Fibroblast of the aortic adventitia (primary cell): ENCODE measurements at regions not wholly inside any gene's neighbourhood (a gene's known extent, or its start where the extent isn't known, plus 50 kb on each side); places are given as distances from the start of the nearest gene placed in this dataset.

Experiments used
- DNase-seq: peaks from one replicate; pipeline ENCODE4 v3.0.0-alpha.2; 2010; ENCODE audit warnings: low read depth
- H3K4me3 ChIP-seq: 2 replicates; pipeline ENCODE4 v1.5.1; 2011; ENCODE audit warnings: low read depth, mild to moderate bottlenecking, control low read depth, low read length, moderate library complexity
- TF ChIP-seq, protein P1 (sequence below): IDR thresholded peaks from 2 replicates; pipeline ENCODE4 v1.5.1; 2011; ENCODE audit warnings: mild to moderate bottlenecking, low read length, control low read depth, inconsistent platforms; ENCODE audit not compliant: insufficient read depth

DNA sequence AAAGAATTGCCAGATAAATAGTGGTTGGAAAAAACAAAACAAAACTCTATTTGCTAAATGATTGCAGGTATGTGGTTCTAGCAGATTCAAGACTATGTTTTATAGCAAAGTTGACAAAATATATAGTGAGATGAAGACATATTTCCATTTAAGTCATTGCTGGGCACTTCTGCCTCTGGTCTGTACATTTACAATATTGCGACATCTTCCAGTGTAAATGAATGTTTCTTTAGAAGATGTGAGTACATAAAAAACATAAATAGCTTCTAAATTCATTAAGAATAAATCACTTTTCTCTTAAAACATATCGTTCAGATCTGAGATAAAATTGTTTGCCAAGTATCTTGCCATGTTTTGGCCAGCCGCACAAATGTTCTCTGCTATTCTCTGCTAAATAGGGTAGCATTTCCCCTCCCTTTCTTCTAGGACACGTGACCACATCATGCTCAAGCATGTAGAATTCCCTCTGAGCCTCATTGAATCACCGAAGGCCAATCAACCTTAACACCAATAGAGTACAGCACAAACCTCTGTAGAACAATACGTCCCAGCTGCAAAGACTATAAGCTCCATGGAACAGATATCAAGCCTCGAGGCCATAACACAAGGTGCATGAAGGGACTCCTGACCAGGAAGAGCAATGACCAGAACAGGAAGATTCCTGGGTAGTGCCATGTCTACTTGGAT, 1173.3 kb downstream of the GATA3 start:
- no peak for DNase-seq

DNA sequence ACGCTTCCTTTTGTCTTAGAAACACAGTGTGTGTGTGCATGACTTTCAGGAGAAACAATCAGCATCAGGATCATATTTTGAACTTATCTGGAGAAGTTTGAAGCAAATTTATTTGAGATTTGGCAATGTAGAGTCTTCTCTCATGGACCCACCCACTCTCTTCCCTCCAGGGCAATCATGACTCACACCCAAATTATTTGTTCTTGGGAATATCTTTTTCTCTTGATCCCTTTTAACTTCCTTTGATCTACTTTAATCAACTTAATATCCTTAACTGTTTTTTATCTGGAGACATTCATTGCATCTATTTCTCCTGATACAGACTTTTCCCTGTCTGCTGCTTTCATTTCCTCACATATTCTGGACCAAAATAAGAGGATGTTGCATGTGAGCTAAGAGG, 1174.3 kb downstream of the GATA3 start:
- no peak overlapping the region for H3K4me3 ChIP-seq
- peak; percentile 53 for DNase-seq
- TF ChIP-seq, protein P1, sequence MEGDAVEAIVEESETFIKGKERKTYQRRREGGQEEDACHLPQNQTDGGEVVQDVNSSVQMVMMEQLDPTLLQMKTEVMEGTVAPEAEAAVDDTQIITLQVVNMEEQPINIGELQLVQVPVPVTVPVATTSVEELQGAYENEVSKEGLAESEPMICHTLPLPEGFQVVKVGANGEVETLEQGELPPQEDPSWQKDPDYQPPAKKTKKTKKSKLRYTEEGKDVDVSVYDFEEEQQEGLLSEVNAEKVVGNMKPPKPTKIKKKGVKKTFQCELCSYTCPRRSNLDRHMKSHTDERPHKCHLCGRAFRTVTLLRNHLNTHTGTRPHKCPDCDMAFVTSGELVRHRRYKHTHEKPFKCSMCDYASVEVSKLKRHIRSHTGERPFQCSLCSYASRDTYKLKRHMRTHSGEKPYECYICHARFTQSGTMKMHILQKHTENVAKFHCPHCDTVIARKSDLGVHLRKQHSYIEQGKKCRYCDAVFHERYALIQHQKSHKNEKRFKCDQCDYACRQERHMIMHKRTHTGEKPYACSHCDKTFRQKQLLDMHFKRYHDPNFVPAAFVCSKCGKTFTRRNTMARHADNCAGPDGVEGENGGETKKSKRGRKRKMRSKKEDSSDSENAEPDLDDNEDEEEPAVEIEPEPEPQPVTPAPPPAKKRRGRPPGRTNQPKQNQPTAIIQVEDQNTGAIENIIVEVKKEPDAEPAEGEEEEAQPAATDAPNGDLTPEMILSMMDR, result no peak

More for the DNA sequence above, 1173.3 kb downstream of the GATA3 start:
- TF ChIP-seq, protein P1, result no peak
- no peak overlapping the region for H3K4me3 ChIP-seq

DNA sequence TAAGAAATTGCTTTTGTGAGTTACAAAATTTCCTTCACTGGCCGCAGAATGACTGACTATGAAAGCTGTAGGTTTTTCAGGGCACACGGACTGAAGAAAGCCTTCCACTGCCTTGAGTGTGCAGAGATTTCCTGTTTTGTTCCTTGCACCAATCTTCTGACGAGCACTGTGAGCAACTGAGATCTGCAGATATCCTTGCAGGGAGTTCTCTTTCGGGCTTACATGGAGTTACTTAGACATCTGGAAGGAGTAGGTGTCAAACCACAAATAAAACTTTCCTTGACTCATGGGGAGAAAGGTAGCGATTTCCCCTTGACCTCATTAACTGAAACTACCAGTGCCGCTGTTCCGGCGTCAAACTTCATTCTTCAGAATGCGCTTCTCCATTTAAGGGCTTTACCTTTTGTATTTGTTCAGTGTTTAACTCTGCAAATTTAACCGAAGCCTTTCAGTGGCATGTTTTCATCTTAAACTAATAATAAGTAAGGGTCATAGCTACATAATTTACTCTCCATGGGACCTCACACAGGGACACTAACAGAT, 1175.3 kb downstream of the GATA3 start:
- DNase-seq, result no peak

DNA sequence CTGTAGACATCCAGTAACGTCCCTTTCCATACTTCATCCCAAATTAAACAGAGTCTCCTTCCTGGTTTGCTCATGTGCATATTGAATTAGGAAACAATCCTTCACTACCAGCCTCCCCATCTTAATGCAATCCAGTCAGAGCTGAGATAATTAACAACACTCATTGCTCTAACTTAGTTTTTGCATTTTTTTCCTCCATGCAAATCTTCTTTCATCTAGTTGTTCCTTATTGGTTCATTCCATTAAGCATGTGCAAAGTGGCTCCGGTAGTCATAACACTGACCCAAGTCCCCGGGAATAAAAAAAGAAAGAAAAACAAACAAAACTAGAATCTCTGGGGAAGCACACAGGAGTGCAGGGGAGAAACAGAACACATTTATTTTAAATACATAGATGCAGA, 1176.1 kb downstream of the GATA3 start:
- no peak overlapping the region for H3K4me3 ChIP-seq
- TF ChIP-seq, protein P1, result no peak
- DNase-seq, result no peak

More for the DNA sequence above, 1175.3 kb downstream of the GATA3 start:
- TF ChIP-seq, protein P1, result no peak
- no peak overlapping the region for H3K4me3 ChIP-seq

DNA sequence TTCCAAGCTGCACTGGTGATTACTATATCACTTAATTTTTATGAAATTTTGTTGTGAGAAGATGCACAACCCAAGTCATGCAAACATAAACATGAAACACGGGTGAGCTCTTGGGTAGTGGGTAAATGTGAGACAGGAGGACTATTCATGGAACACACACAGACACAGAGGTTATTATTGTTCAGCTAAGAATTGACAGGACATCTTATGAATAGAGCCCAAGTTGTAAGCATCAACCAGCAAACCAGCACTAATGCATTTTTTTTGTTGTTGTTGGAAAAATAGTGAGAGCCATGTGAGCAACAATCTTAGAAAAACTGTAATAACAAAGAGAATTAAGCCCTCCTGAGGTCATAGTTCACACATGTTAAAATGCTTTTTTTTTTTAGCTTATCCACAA, 1179.7 kb downstream of the GATA3 start:
- TF ChIP-seq, protein P1, result no peak
- H3K4me3 ChIP-seq, result no peak overlapping the region
- no peak for DNase-seq

DNA sequence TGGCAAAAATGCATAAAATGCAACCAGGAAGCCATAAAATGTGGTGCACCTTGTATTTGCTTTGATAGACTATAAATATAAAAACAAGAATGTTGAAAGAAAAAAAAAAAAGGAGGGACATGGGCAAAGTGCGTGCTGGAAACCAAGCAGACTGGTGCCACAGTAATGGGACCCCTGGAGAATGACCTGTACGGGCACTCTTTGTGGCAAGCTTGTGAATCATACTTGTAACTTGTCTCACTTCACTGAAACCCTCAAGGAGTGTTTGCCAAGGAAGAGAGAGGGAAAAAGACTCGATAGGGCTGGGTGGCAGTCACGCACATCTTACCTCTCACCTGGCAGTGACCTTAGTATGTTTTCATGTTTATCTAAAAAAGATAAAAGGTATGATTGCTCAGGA, 1183.6 kb downstream of the GATA3 start:
- TF ChIP-seq, protein P1, result no peak

More for the DNA sequence above, 1183.6 kb downstream of the GATA3 start:
- no peak for DNase-seq
- no peak overlapping the region for H3K4me3 ChIP-seq
